H9 (cell line): ENCODE measurements at regions not wholly inside any gene's neighbourhood (a gene's known extent, or its start where the extent isn't known, plus 50 kb on each side); places are given as distances from the start of the nearest gene placed in this dataset.

Experiments used
- DNase-seq: peaks from one replicate; pipeline ENCODE4 v3.0.0-alpha.2; 2017
- H2AFZ ChIP-seq: one replicate; pipeline ENCODE4 v1.6.1; 2013; ENCODE audit warnings: mild to moderate bottlenecking, low read length, control low read depth, moderate library complexity
- H2AK5ac ChIP-seq: 2 replicates; pipeline ENCODE4 v1.6.1; 2013; ENCODE audit warnings: low read length, control low read depth, mixed read lengths; ENCODE audit not compliant: insufficient read length
- H2BK120ac ChIP-seq: one replicate; pipeline ENCODE4 v1.6.1; 2013; ENCODE audit warnings: low read depth, mild to moderate bottlenecking, low read length, control low read depth, inconsistent platforms; ENCODE audit not compliant: poor library complexity, severe bottlenecking
- H2BK12ac ChIP-seq: 2 replicates; pipeline ENCODE4 v1.6.1; 2013; ENCODE audit warnings: low read length, control low read depth, mixed read lengths, low read depth; ENCODE audit not compliant: insufficient read length
- H2BK15ac ChIP-seq: 2 replicates; pipeline ENCODE4 v1.6.1; 2013; ENCODE audit warnings: low read depth, low read length, control low read depth
- H2BK20ac ChIP-seq: one replicate; pipeline ENCODE4 v1.6.1; 2013; ENCODE audit warnings: low read depth, mild to moderate bottlenecking, low read length, control low read depth, inconsistent platforms; ENCODE audit not compliant: poor library complexity, severe bottlenecking
- H2BK5ac ChIP-seq: 2 replicates; pipeline ENCODE4 v1.6.1; 2013; ENCODE audit warnings: low read length, control low read depth, mixed read lengths; ENCODE audit not compliant: insufficient read length
- H3K14ac ChIP-seq: 2 replicates; pipeline ENCODE4 v1.6.1; 2013; ENCODE audit warnings: low read length, control low read depth; ENCODE audit not compliant: insufficient read depth
- H3K18ac ChIP-seq: 2 replicates; pipeline ENCODE4 v1.6.1; 2013; ENCODE audit warnings: low read depth, mild to moderate bottlenecking, mixed read lengths, low read length, control low read depth; ENCODE audit not compliant: insufficient read length
- H3K23ac ChIP-seq: 2 replicates; pipeline ENCODE4 v1.6.1; 2013; ENCODE audit warnings: low read length, control low read depth, mixed read lengths, low read depth; ENCODE audit not compliant: insufficient read length
- H3K23me2 ChIP-seq: 2 replicates; pipeline ENCODE4 v1.6.1; 2013; ENCODE audit warnings: low read depth, mild to moderate bottlenecking, mixed read lengths, low read length, control low read depth; ENCODE audit not compliant: insufficient read length, poor library complexity, severe bottlenecking
- H3K27ac ChIP-seq: 2 replicates; pipeline ENCODE4 v1.5.1; 2013; ENCODE audit warnings: low read length, control low read depth, mixed read lengths, low read depth; ENCODE audit not compliant: insufficient read length
- H3K27me3 ChIP-seq: 2 replicates; pipeline ENCODE4 v1.6.1; 2013; ENCODE audit warnings: low read length, control low read depth, inconsistent platforms; ENCODE audit not compliant: insufficient read depth
- H3K4ac ChIP-seq: 2 replicates; pipeline ENCODE4 v1.6.1; 2013; ENCODE audit warnings: low read depth, mild to moderate bottlenecking, control low read depth, inconsistent platforms, low read length, moderate library complexity
- H3K4me1 ChIP-seq: 2 replicates; pipeline ENCODE4 v1.6.1; 2013; ENCODE audit warnings: low read length, control low read depth, inconsistent platforms; ENCODE audit not compliant: insufficient read depth
- H3K4me2 ChIP-seq: 2 replicates; pipeline ENCODE4 v1.6.1; 2013; ENCODE audit warnings: low read length, control low read depth, mixed read lengths; ENCODE audit not compliant: insufficient read length, insufficient read depth
- H3K56ac ChIP-seq: 2 replicates; pipeline ENCODE4 v1.6.1; 2013; ENCODE audit warnings: low read depth, mild to moderate bottlenecking, mixed read lengths, low read length, control low read depth; ENCODE audit not compliant: insufficient read length
- H3K79me1 ChIP-seq: 2 replicates; pipeline ENCODE4 v1.6.1; 2013; ENCODE audit warnings: low read depth, mild to moderate bottlenecking, moderate library complexity, low read length, control low read depth, inconsistent platforms; ENCODE audit not compliant: insufficient read depth, poor library complexity, severe bottlenecking
- H3K79me2 ChIP-seq: 2 replicates; pipeline ENCODE4 v1.6.1; 2013; ENCODE audit warnings: low read length, control low read depth, inconsistent platforms; ENCODE audit not compliant: insufficient read depth
- H3K9ac ChIP-seq: 2 replicates; pipeline ENCODE4 v1.6.1; 2013; ENCODE audit warnings: low read length, control low read depth, mixed read lengths; ENCODE audit not compliant: insufficient read length; ENCODE audit errors: extremely low read depth
- H3K9me3 ChIP-seq: one replicate; pipeline ENCODE4 v1.6.1; 2013; ENCODE audit warnings: low read depth, low read length, inconsistent platforms; ENCODE audit not compliant: control insufficient read depth
- H3T11ph ChIP-seq: one replicate; pipeline ENCODE4 v1.6.1; 2013; ENCODE audit warnings: mild to moderate bottlenecking, low read length, control low read depth, inconsistent platforms
- H4K20me1 ChIP-seq: one replicate; pipeline ENCODE4 v1.6.1; 2013; ENCODE audit not compliant: control insufficient read depth, insufficient read length, insufficient read depth
- H4K5ac ChIP-seq: 2 replicates; pipeline ENCODE4 v1.6.1; 2013; ENCODE audit warnings: low read depth, mild to moderate bottlenecking, mixed read lengths, low read length, control low read depth; ENCODE audit not compliant: insufficient read length
- H4K8ac ChIP-seq: replicated peaks from 2 replicates; pipeline ENCODE4 v1.6.1; 2013; ENCODE audit warnings: low read length, control low read depth, mixed read lengths, low read depth; ENCODE audit not compliant: insufficient read length
- H4K91ac ChIP-seq: 2 replicates; pipeline ENCODE4 v1.6.1; 2013; ENCODE audit warnings: low read depth, mild to moderate bottlenecking, moderate library complexity, mixed read lengths, low read length, control low read depth; ENCODE audit not compliant: insufficient read length
- H3K27ac Mint-ChIP-seq, 3 experiments: 2 replicates in 2 of 3; 3 replicates in 1 of 3; pipeline ENCODE4 v1.8.0; 2020 to 2021; ENCODE audit warnings: mixed read lengths in 3 of 3, mild to moderate bottlenecking in 1 of 3, moderate library complexity in 1 of 3
- H3K27me3 Mint-ChIP-seq: 2 replicates; pipeline ENCODE4 v1.8.0; 2021; ENCODE audit warnings: low read depth, mild to moderate bottlenecking, moderate library complexity, mixed read lengths
- H3K36me3 Mint-ChIP-seq, 3 experiments: 2 replicates in 2 of 3; 3 replicates in 1 of 3; pipeline ENCODE4 v1.8.0; 2020 to 2021; ENCODE audit warnings: low read depth in 3 of 3, mixed read lengths in 3 of 3; ENCODE audit not compliant: insufficient read depth in 1 of 3
- H3K4me1 Mint-ChIP-seq, 2 experiments: 2 replicates each; pipeline ENCODE4 v1.8.0; 2020; ENCODE audit warnings: mixed read lengths in 2 of 2
- H3K4me3 Mint-ChIP-seq, 2 experiments: 2 replicates in 1 of 2; 3 replicates in 1 of 2; pipeline ENCODE4 v1.8.0; 2020 to 2021; ENCODE audit warnings: mild to moderate bottlenecking in 2 of 2, mixed read lengths in 2 of 2, moderate library complexity in 1 of 2
- H3K9me3 Mint-ChIP-seq, 2 experiments: 2 replicates in 1 of 2; 3 replicates in 1 of 2; pipeline ENCODE4 v1.8.0; 2020; ENCODE audit warnings: mild to moderate bottlenecking in 2 of 2, mixed read lengths in 2 of 2, moderate library complexity in 1 of 2
- WGBS: extraction: QIAGEN DNeasy Blood & Tissue Kit; methylation state at CpG from one replicate; pipeline ENCODE4 v1.1.7; 2013; ENCODE audit warnings: missing lambda C conversion rate, low lambda C conversion rate, mixed read lengths; ENCODE audit not compliant: insufficient read length; ENCODE audit errors: extremely low coverage; 5-methylcytosine and 5-hydroxymethylcytosine counted together
- TF ChIP-seq, protein P1 (sequence below): fragments of 200-600 bp; sonication (generic); conservative IDR thresholded peaks from 3 replicates; pipeline ENCODE4 v1.8.0; 2021; ENCODE audit warnings: antibody characterized with exemption, mild to moderate bottlenecking

DNA sequence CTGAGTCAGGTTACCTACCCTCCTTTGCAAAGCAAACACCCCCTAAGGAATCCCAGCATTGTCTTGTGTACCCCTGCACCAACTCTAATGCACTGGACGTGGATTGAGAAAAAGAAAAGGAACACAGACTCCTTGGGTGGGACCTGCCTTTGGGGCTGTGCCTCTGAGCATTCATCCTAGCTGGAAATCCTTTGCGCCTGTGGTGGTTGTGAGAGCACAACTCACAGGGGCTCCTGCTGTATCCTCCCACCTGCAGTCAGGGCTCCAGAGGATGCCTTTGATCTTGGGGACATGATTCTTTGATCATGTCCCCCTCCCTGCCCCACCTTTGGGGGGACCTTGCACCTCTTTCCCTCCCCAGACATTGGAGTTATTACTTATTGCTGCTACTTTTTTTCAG, 338.5 kb downstream of the GADD45G start:
- Histone ChIP-seq H2BK12ac (no peak overlapping the region), H4K20me1 (no peaks in the 10 kb centered on the region), H4K91ac (no peak overlapping the region), H3K18ac (no peak overlapping the region), H3K4me1 (no peaks in the 10 kb centered on the region), H2BK5ac (no peak overlapping the region), H3K27me3 (no peaks in the 10 kb centered on the region), H2AFZ (no peak overlapping the region), H3K27ac (no peak overlapping the region), H2BK120ac (no peak overlapping the region), H3K23ac (no peak overlapping the region), H3K4me2 (no peak overlapping the region), H3K56ac (no peak overlapping the region), H3K23me2 (no peaks in the 10 kb centered on the region), H3K79me2 (no peaks in the 10 kb centered on the region), H4K5ac (no peak overlapping the region), H2AK5ac (no peak overlapping the region), H3K14ac (no peak overlapping the region), H4K8ac (no peak overlapping the region), H3K79me1 (no peaks in the 10 kb centered on the region), H3K9me3 (no peaks in the 10 kb centered on the region), H3K9ac (no peak overlapping the region), H2BK20ac (no peak overlapping the region), H3T11ph (no peak overlapping the region), H2BK15ac (no peak overlapping the region), H3K4ac (no peak overlapping the region)
- Mint-ChIP-seq H3K9me3 (no peaks in the 10 kb centered on the region), H3K27ac (no peak overlapping the region), H3K36me3 (no peaks in the 10 kb centered on the region), H3K4me3 (no peak overlapping the region), H3K4me1 (peaks cover 0 to 2% of the 10 kb centered on the region in 2 experiments; a peak in 2 of 4 replicates), H3K27me3 (peaks cover 10% of the 10 kb centered on the region)
- no CpG with 5 or more reads among the region's 2 CpGs for WGBS
- TF ChIP-seq, protein P1, sequence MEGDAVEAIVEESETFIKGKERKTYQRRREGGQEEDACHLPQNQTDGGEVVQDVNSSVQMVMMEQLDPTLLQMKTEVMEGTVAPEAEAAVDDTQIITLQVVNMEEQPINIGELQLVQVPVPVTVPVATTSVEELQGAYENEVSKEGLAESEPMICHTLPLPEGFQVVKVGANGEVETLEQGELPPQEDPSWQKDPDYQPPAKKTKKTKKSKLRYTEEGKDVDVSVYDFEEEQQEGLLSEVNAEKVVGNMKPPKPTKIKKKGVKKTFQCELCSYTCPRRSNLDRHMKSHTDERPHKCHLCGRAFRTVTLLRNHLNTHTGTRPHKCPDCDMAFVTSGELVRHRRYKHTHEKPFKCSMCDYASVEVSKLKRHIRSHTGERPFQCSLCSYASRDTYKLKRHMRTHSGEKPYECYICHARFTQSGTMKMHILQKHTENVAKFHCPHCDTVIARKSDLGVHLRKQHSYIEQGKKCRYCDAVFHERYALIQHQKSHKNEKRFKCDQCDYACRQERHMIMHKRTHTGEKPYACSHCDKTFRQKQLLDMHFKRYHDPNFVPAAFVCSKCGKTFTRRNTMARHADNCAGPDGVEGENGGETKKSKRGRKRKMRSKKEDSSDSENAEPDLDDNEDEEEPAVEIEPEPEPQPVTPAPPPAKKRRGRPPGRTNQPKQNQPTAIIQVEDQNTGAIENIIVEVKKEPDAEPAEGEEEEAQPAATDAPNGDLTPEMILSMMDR, result no peak
- DNase-seq, result no peak
